ENCODE measurements at regions not wholly inside any gene's neighbourhood (a gene's known extent, or its start where the extent isn't known, plus 50 kb on each side); places are given as distances from the start of the nearest gene placed in this dataset.
"Not testable (repeated sequence)": the region's sequence is repeated elsewhere in the genome, so short reads cannot be mapped to it uniquely, and the experiment has no call there.

GRCh38 chr21:28078126-28078525 lies 914.6 kb downstream of the LTN1 start:
- no peak for DNase-seq (ENCODE audit: low read depth in 2 of 2)

GRCh38 chr21:28074676-28075075 lies 918.0 kb downstream of the LTN1 start:
- DNase-seq (ENCODE audit: low read depth in 2 of 2) = no peak

GRCh38 chr21:28072601-28073000 lies 920.1 kb downstream of the LTN1 start:
- DNase-seq (ENCODE audit: low read depth in 2 of 2) = no peak

GRCh38 chr21:28069450-28069923 lies 923.2 kb downstream of the LTN1 start:
- DNase-seq (ENCODE audit: low read depth in 2 of 2) = no peak

GRCh38 chr21:28068455-28069358 lies 924.0 kb downstream of the LTN1 start:
- DNase-seq (ENCODE audit: low read depth in 2 of 2) = no peak

- no peak for DNase-seq (ENCODE audit: low read depth in 2 of 2)
Measured at GRCh38 chr21:28066596-28067387, 925.9 kb downstream of the LTN1 start.

GRCh38 chr21:28066076-28066475 lies 926.6 kb downstream of the LTN1 start:
- DNase-seq (ENCODE audit: low read depth in 2 of 2) = no peak

GRCh38 chr21:28063241-28064216 lies 929.1 kb downstream of the LTN1 start:
- no peak for DNase-seq (ENCODE audit: low read depth in 2 of 2)

GRCh38 chr21:28052956-28053355 lies 939.7 kb downstream of the LTN1 start:
- DNase-seq (ENCODE audit: low read depth in 2 of 2) = not testable (repeated sequence)

GRCh38 chr21:28051649-28052048 lies 941.0 kb downstream of the LTN1 start:
- not testable (repeated sequence) for DNase-seq (ENCODE audit: low read depth in 2 of 2)

- DNase-seq (ENCODE audit: low read depth in 2 of 2) = not testable (repeated sequence)
Measured at GRCh38 chr21:28035692-28036091, 957.0 kb downstream of the LTN1 start.

- not testable (repeated sequence) for DNase-seq (ENCODE audit: low read depth in 2 of 2)
Measured at GRCh38 chr21:28034916-28035315, 957.8 kb downstream of the LTN1 start.

GRCh38 chr21:28034334-28034733 lies 958.3 kb downstream of the LTN1 start:
- DNase-seq (ENCODE audit: low read depth in 2 of 2) = not testable (repeated sequence)

GRCh38 chr21:28032652-28033051 lies 960.0 kb downstream of the LTN1 start:
- not testable (repeated sequence) for DNase-seq (ENCODE audit: low read depth in 2 of 2)

- DNase-seq (ENCODE audit: low read depth in 2 of 2) = not testable (repeated sequence)
Measured at GRCh38 chr21:28031066-28031465, 961.6 kb downstream of the LTN1 start.

GRCh38 chr21:28025111-28025510 lies 967.6 kb downstream of the LTN1 start:
- DNase-seq (ENCODE audit: low read depth in 2 of 2) = no peak

- DNase-seq (ENCODE audit: low read depth in 2 of 2) = no peak
Measured at GRCh38 chr21:28018741-28019669, 973.7 kb downstream of the LTN1 start.

GRCh38 chr21:28018213-28018612 lies 974.5 kb downstream of the LTN1 start:
- no peak for DNase-seq (ENCODE audit: low read depth in 2 of 2)

- DNase-seq (ENCODE audit: low read depth in 2 of 2) = no peak
Measured at GRCh38 chr21:28016571-28016970, 976.1 kb downstream of the LTN1 start.

- DNase-seq (ENCODE audit: low read depth in 2 of 2) = not testable (repeated sequence)
Measured at GRCh38 chr21:28013123-28013522, 979.6 kb downstream of the LTN1 start.

Measured in stimulated activated CD8-positive, alpha-beta memory T cell treated with anti-CD3 and anti-CD28 coated beads, Interleukin-7, amount 100 ng/mL, for 4 hours (primary cell).